HEK293 (cell line): ENCODE measurements at regions not wholly inside any gene's neighbourhood (a gene's known extent, or its start where the extent isn't known, plus 50 kb on each side); places are given as distances from the start of the nearest gene placed in this dataset.
"Not testable (repeated sequence)": the region's sequence is repeated elsewhere in the genome, so short reads cannot be mapped to it uniquely, and the experiment has no call there.

Experiments used
- CTCF ChIA-PET: fragments of 350-600 bp; formaldehyde crosslinking; extraction: SDS; loops from one replicate; lab custom pipeline; 2021; ENCODE audit warnings: antibody characterized with exemption; lab: Yijun Ruan, JAX
- POLR2A ChIA-PET: fragments of 300-600 bp; formaldehyde crosslinking; extraction: SDS; loops from one replicate; lab custom pipeline; 2020; ENCODE audit warnings: antibody characterized with exemption, inconsistent platforms; lab: Yijun Ruan, JAX
- H3K27ac ChIP-seq: fragments of 200-500 bp; sonication (Bioruptor generic); 2 replicates; pipeline ENCODE4 v1.5.1; 2014; ENCODE audit warnings: low read depth, low read length, control low read depth, inconsistent platforms; ENCODE audit errors: extremely low read depth
- H3K36me3 ChIP-seq, 2 experiments: fragments of 200-500 bp in 1 of 2; sonication (Bioruptor generic) in 1 of 2; 1 replicate in 1 of 2; 2 replicates in 1 of 2; pipeline ENCODE4 v1.5.1; 2014 to 2017; ENCODE audit warnings: inconsistent platforms in 2 of 2, low read length in 2 of 2; ENCODE audit not compliant: control insufficient read depth in 2 of 2, insufficient read depth in 1 of 2
- H3K4me1 ChIP-seq: fragments of 200-500 bp; sonication (Bioruptor generic); 2 replicates; pipeline ENCODE4 v1.5.1; 2014; ENCODE audit warnings: mild to moderate bottlenecking, low read length, inconsistent platforms; ENCODE audit not compliant: control insufficient read depth, insufficient read depth
- H3K4me3 ChIP-seq: 2 replicates; pipeline ENCODE4 v1.5.1; 2011; ENCODE audit warnings: low read depth, mild to moderate bottlenecking, control low read depth, low read length, moderate library complexity
- H3K9me3 ChIP-seq: fragments of 200-500 bp; sonication (Bioruptor generic); 2 replicates; pipeline ENCODE4 v1.5.1; 2014; ENCODE audit warnings: low read depth, low read length, inconsistent platforms; ENCODE audit not compliant: control insufficient read depth, insufficient read depth
- BCL11B ChIP-seq: fragments of 450-650 bp; formaldehyde crosslinking; IDR thresholded peaks from 2 replicates; pipeline ENCODE4 v1.5.1; 2016; ENCODE audit warnings: low read depth, missing biosample characterization, missing genetic modification characterization
- BCL6B ChIP-seq: fragments of 450-650 bp; formaldehyde crosslinking; IDR thresholded peaks from 2 replicates; pipeline ENCODE4 v1.5.1; 2017; ENCODE audit warnings: missing biosample characterization, missing genetic modification characterization
- FEZF1 ChIP-seq: fragments of 450-650 bp; formaldehyde crosslinking; IDR thresholded peaks from 2 replicates; pipeline ENCODE4 v1.5.1; 2016; ENCODE audit warnings: missing biosample characterization, missing genetic modification characterization
- GLI2 ChIP-seq: fragments of 450-650 bp; formaldehyde crosslinking; IDR thresholded peaks from 2 replicates; pipeline ENCODE4; 2017; ENCODE audit warnings: missing biosample characterization, missing genetic modification characterization, low read depth, borderline replicate concordance
- GLIS2 ChIP-seq: fragments of 450-650 bp; formaldehyde crosslinking; IDR thresholded peaks from 2 replicates; pipeline ENCODE4 v1.5.1; 2016; ENCODE audit warnings: missing biosample characterization, missing genetic modification characterization
- KLF8 ChIP-seq: fragments of 450-650 bp; formaldehyde crosslinking; IDR thresholded peaks from 2 replicates; pipeline ENCODE4 v1.5.1; 2016; ENCODE audit warnings: missing biosample characterization, missing genetic modification characterization
- MZF1 ChIP-seq: fragments of 450-650 bp; formaldehyde crosslinking; IDR thresholded peaks from 2 replicates; pipeline ENCODE4 v1.5.1; 2017; ENCODE audit warnings: missing biosample characterization, missing genetic modification characterization, borderline replicate concordance
- OVOL3 ChIP-seq: fragments of 450-650 bp; formaldehyde crosslinking; IDR thresholded peaks from 2 replicates; pipeline ENCODE4 v1.5.1; 2016; ENCODE audit warnings: missing biosample characterization, missing genetic modification characterization
- PRDM1 ChIP-seq: fragments of 450-650 bp; formaldehyde crosslinking; IDR thresholded peaks from 2 replicates; pipeline ENCODE4; 2016; ENCODE audit warnings: missing biosample characterization, missing genetic modification characterization
- SCRT2 ChIP-seq: fragments of 450-650 bp; formaldehyde crosslinking; IDR thresholded peaks from 2 replicates; pipeline ENCODE4 v1.5.1; 2016; ENCODE audit warnings: missing biosample characterization, missing genetic modification characterization
- SP7 ChIP-seq: fragments of 450-650 bp; formaldehyde crosslinking; IDR thresholded peaks from 2 replicates; pipeline ENCODE4 v1.5.1; 2016; ENCODE audit warnings: missing biosample characterization, missing genetic modification characterization
- TCF7L2 ChIP-seq: IDR thresholded peaks from 2 replicates; pipeline ENCODE4 v1.6.1; 2011; ENCODE audit warnings: low read depth, mild to moderate bottlenecking, inconsistent platforms, low read length, moderate library complexity, borderline replicate concordance
- ZBTB10 ChIP-seq: fragments of 450-650 bp; formaldehyde crosslinking; IDR thresholded peaks from 2 replicates; pipeline ENCODE4 v1.5.1; 2016; ENCODE audit warnings: missing biosample characterization, missing genetic modification characterization
- ZBTB48 ChIP-seq: fragments of 450-650 bp; formaldehyde crosslinking; IDR thresholded peaks from 2 replicates; pipeline ENCODE4 v1.5.1; 2016; ENCODE audit warnings: missing biosample characterization, missing genetic modification characterization
- ZNF221 ChIP-seq: fragments of 450-650 bp; formaldehyde crosslinking; IDR thresholded peaks from 2 replicates; pipeline ENCODE4 v1.5.1; 2017; ENCODE audit warnings: missing biosample characterization, missing genetic modification characterization, borderline replicate concordance
- ZNF37A ChIP-seq: fragments of 450-650 bp; IDR thresholded peaks from 2 replicates; pipeline ENCODE4 v1.5.1; 2018; ENCODE audit warnings: missing biosample characterization, missing genetic modification characterization
- ZNF473 ChIP-seq: fragments of 450-650 bp; formaldehyde crosslinking; IDR thresholded peaks from 2 replicates; pipeline ENCODE4 v1.5.1; 2017; ENCODE audit warnings: missing biosample characterization, missing genetic modification characterization
- ZNF488 ChIP-seq: fragments of 450-650 bp; formaldehyde crosslinking; IDR thresholded peaks from 2 replicates; pipeline ENCODE4 v1.5.1; 2016; ENCODE audit warnings: missing biosample characterization, missing genetic modification characterization
- ZNF513 ChIP-seq: fragments of 450-650 bp; IDR thresholded peaks from 2 replicates; pipeline ENCODE4 v1.5.1; 2018; ENCODE audit warnings: missing biosample characterization, missing genetic modification characterization
- ZNF514 ChIP-seq: fragments of 450-650 bp; formaldehyde crosslinking; IDR thresholded peaks from 2 replicates; pipeline ENCODE4 v1.5.1; 2016; ENCODE audit warnings: missing biosample characterization, missing genetic modification characterization
- ZNF610 ChIP-seq: fragments of 450-650 bp; formaldehyde crosslinking; IDR thresholded peaks from 2 replicates; pipeline ENCODE4 v1.5.1; 2016; ENCODE audit warnings: missing biosample characterization, missing genetic modification characterization, borderline replicate concordance
- ZNF639 ChIP-seq: fragments of 450-650 bp; formaldehyde crosslinking; IDR thresholded peaks from 2 replicates; pipeline ENCODE4 v1.5.1; 2016; ENCODE audit warnings: missing biosample characterization, missing genetic modification characterization
- ZNF654 ChIP-seq: fragments of 450-650 bp; formaldehyde crosslinking; IDR thresholded peaks from 2 replicates; pipeline ENCODE4 v1.5.1; 2016; ENCODE audit warnings: low read depth, missing biosample characterization, missing genetic modification characterization
- ZNF791 ChIP-seq: fragments of 450-650 bp; formaldehyde crosslinking; IDR thresholded peaks from 2 replicates; pipeline ENCODE4 v1.5.1; 2016; ENCODE audit warnings: missing biosample characterization, missing genetic modification characterization
- ZNF830 ChIP-seq: fragments of 450-650 bp; IDR thresholded peaks from 2 replicates; pipeline ENCODE4 v1.5.0; 2018; ENCODE audit warnings: missing biosample characterization, missing genetic modification characterization, low read depth, mild to moderate bottlenecking, moderate library complexity
- ZNF843 ChIP-seq: fragments of 450-650 bp; formaldehyde crosslinking; IDR thresholded peaks from 2 replicates; pipeline ENCODE4 v1.5.1; 2016; ENCODE audit warnings: missing biosample characterization, missing genetic modification characterization
- ZSCAN16 ChIP-seq: fragments of 450-650 bp; formaldehyde crosslinking; IDR thresholded peaks from 2 replicates; pipeline ENCODE4 v1.5.1; 2016; ENCODE audit warnings: missing biosample characterization, missing genetic modification characterization

- POLR2A ChIA-PET: no interaction called here
Measured at GRCh38 chr6:94144807-94145206, 725.4 kb upstream of the EPHA7 start.

GRCh38 chr6:94137178-94137577 lies 717.8 kb upstream of the EPHA7 start:
- H3K36me3 ChIP-seq, CTCF ChIA-PET, H3K4me3 ChIP-seq, H3K9me3 ChIP-seq, H3K4me1 ChIP-seq, H3K27ac ChIP-seq, POLR2A ChIA-PET: not testable (repeated sequence)

More at GRCh38 chr6:94144807-94145206, 725.4 kb upstream of the EPHA7 start:
- Histone ChIP-seq H3K36me3 (no peaks in the 10 kb centered on the region), H3K9me3 (no peaks in the 10 kb centered on the region), H3K4me1 (no peaks in the 10 kb centered on the region)
- CTCF ChIA-PET: interaction anchor here (0.6 kb wide), 2 partner anchors 80 to 592 kb away, joined by 3 read pairs; no protein-coding TSS in a partner anchor
- TF ChIP-seq ZNF473: no peak
- TF ChIP-seq OVOL3 (tag by site-specific recombination): no peak
- TF ChIP-seq ZBTB10 (tag by site-specific recombination): no peak
- no peak for TF ChIP-seq ZNF488
- TF ChIP-seq ZNF830 (tag by site-specific recombination): no peak
- no peak for TF ChIP-seq FEZF1 (tag by site-specific recombination)
- TF ChIP-seq ZNF654: no peak
- TF ChIP-seq BCL6B (tag by site-specific recombination): no peak
- no peak for TF ChIP-seq ZNF639 (tag by site-specific recombination)
- TF ChIP-seq ZBTB48: no peak
- TF ChIP-seq, all 188 proteins: peak for 0
- H3K4me3 ChIP-seq: no peak overlapping the region
- H3K27ac ChIP-seq: no peak overlapping the region

- ChIA-PET CTCF (no interaction called here), POLR2A (no interaction called here)
- Histone ChIP-seq H3K9me3 (no peaks in the 10 kb centered on the region), H3K27ac (no peak overlapping the region), H3K36me3 (no peaks in the 10 kb centered on the region), H3K4me3 (no peak overlapping the region), H3K4me1 (no peaks in the 10 kb centered on the region)
- TF ChIP-seq KLF8 (tag by site-specific recombination) (no peak), GLIS2 (tag by site-specific recombination) (no peak), ZNF610 (tag by site-specific recombination) (no peak), ZNF221 (tag by site-specific recombination) (no peak), ZNF513 (tag by site-specific recombination) (no peak), SP7 (tag by site-specific recombination) (no peak), SCRT2 (tag by site-specific recombination) (no peak), MZF1 (tag by site-specific recombination) (no peak), TCF7L2 (no peak), ZNF791 (no peak), ZSCAN16 (no peak), ZNF37A (tag by site-specific recombination) (no peak), ZNF514 (tag by site-specific recombination) (no peak), ZNF843 (tag by site-specific recombination) (no peak), PRDM1 (tag by site-specific recombination) (no peak), GLI2 (tag by site-specific recombination) (no peak), BCL11B (tag by site-specific recombination) (no peak)
Measured at GRCh38 chr6:94133106-94133505, 713.7 kb upstream of the EPHA7 start.
